HG03469 (cell line): ENCODE measurements at regions not wholly inside any gene's neighbourhood (a gene's known extent, or its start where the extent isn't known, plus 50 kb on each side); places are given as distances from the start of the nearest gene placed in this dataset.
"Not testable (repeated sequence)": the region's sequence is repeated elsewhere in the genome, so short reads cannot be mapped to it uniquely, and the experiment has no call there.

ENCODE experiments used
- ATAC-seq: cut with Tn5 transposase; IDR thresholded peaks from one replicate; pipeline ENCODE4 v1.9.1; 2021; ENCODE audit warnings: mild to moderate bottlenecking, moderate library complexity, moderate number of reproducible peaks; ENCODE audit not compliant: unreplicated experiment

- no peak for ATAC-seq
Observed at GRCh38 chr6:112846681-112847080, 499.6 kb downstream of the RFPL4B start.

- no peak for ATAC-seq
Observed at GRCh38 chr6:112851146-112851545, 504.0 kb downstream of the RFPL4B start.

GRCh38 chr6:112853162-112853561 is 506.0 kb downstream of the RFPL4B start:
- ATAC-seq = no peak

GRCh38 chr6:112863753-112864152 is 516.6 kb downstream of the RFPL4B start:
- ATAC-seq = no peak

GRCh38 chr6:112865131-112865530 is 518.0 kb downstream of the RFPL4B start:
- ATAC-seq = no peak

- ATAC-seq = no peak
Observed at GRCh38 chr6:112874881-112875280, 527.8 kb downstream of the RFPL4B start.

GRCh38 chr6:112877134-112878100 is 530.3 kb downstream of the RFPL4B start:
- no peak for ATAC-seq

GRCh38 chr6:112879920-112880413 is 532.8 kb downstream of the RFPL4B start:
- no peak for ATAC-seq

- ATAC-seq = no peak
Observed at GRCh38 chr6:112881027-112881426, 533.9 kb downstream of the RFPL4B start.

- no peak for ATAC-seq
Observed at GRCh38 chr6:112881828-112882780, 535.0 kb downstream of the RFPL4B start.

- no peak for ATAC-seq
Observed at GRCh38 chr6:112883095-112883494, 536.0 kb downstream of the RFPL4B start.

- no peak for ATAC-seq
Observed at GRCh38 chr6:112886415-112886814, 539.3 kb downstream of the RFPL4B start.

GRCh38 chr6:112887424-112887823 is 540.3 kb downstream of the RFPL4B start:
- ATAC-seq = not testable (repeated sequence)

GRCh38 chr6:112899541-112899940 is 552.4 kb downstream of the RFPL4B start:
- ATAC-seq = no peak

- no peak for ATAC-seq
Observed at GRCh38 chr6:112903361-112903760, 556.2 kb downstream of the RFPL4B start.

GRCh38 chr6:112906726-112907125 is 559.6 kb downstream of the RFPL4B start:
- ATAC-seq = no peak

GRCh38 chr6:112909781-112910180 is 562.7 kb downstream of the RFPL4B start:
- ATAC-seq = no peak

GRCh38 chr6:112910256-112910655 is 563.1 kb downstream of the RFPL4B start:
- no peak for ATAC-seq

- ATAC-seq = no peak
Observed at GRCh38 chr6:112911959-112912358, 564.8 kb downstream of the RFPL4B start.

- ATAC-seq = no peak
Observed at GRCh38 chr6:112912416-112913101, 565.4 kb downstream of the RFPL4B start.

GRCh38 chr6:112919744-112920143 is 572.6 kb downstream of the RFPL4B start:
- ATAC-seq = not testable (repeated sequence)
